T-helper 2 cell treated with Interferon-gamma antibody and Interleukin-4, amounts not matched to agents 100 ng/mL and 5 ng/mL, for 36 hours (primary cell): ENCODE measurements at regions not wholly inside any gene's neighbourhood (a gene's known extent, or its start where the extent isn't known, plus 50 kb on each side); places are given as distances from the start of the nearest gene placed in this dataset.
"Not testable (repeated sequence)": the region's sequence is repeated elsewhere in the genome, so short reads cannot be mapped to it uniquely, and the experiment has no call there.

Source experiments
- intact Hi-C: fragments of 100-400 bp; cut with micrococcal nuclease; formaldehyde crosslinking; loops from one replicate; pipeline ENCODE4 v1.15.1; 2023

GRCh38 chr20:39990692-39991091 is 698.3 kb downstream of the MAFB start:
- intact Hi-C loops: no loop called here

GRCh38 chr20:39988991-39989390 is 700.0 kb downstream of the MAFB start:
- intact Hi-C loops: no loop called here

GRCh38 chr20:39986173-39986904 is 702.7 kb downstream of the MAFB start:
- intact Hi-C loops: no loop called here

GRCh38 chr20:39985271-39985827 is 703.7 kb downstream of the MAFB start:
- intact Hi-C loops: no loop called here

- intact Hi-C loops: no loop called here
These were observed 705.4 kb downstream of the MAFB start for GRCh38 chr20:39983655-39984054.

- intact Hi-C loops: no loop called here
These were observed 705.9 kb downstream of the MAFB start for GRCh38 chr20:39983183-39983582.

GRCh38 chr20:39974966-39975501 is 714.0 kb downstream of the MAFB start:
- intact Hi-C loops: no loop called here

- intact Hi-C loops: no loop called here
These were observed 720.5 kb downstream of the MAFB start for GRCh38 chr20:39968495-39968894.

GRCh38 chr20:39967806-39968205 is 721.2 kb downstream of the MAFB start:
- intact Hi-C loops: no loop called here

- intact Hi-C loops: no loop called here
These were observed 727.3 kb downstream of the MAFB start for GRCh38 chr20:39961637-39962244.

GRCh38 chr20:39960522-39961428 is 728.3 kb downstream of the MAFB start:
- intact Hi-C loops: no loop called here

- intact Hi-C loops: not testable (repeated sequence)
These were observed 731.1 kb downstream of the MAFB start for GRCh38 chr20:39957911-39958310.

GRCh38 chr20:39954621-39955020 is 734.4 kb downstream of the MAFB start:
- intact Hi-C loops: no loop called here

- intact Hi-C loops: no loop called here
These were observed 742.1 kb downstream of the MAFB start for GRCh38 chr20:39946931-39947330.

- intact Hi-C loops: no loop called here
These were observed 742.8 kb downstream of the MAFB start for GRCh38 chr20:39946053-39946810.

GRCh38 chr20:39944861-39945260 is 744.2 kb downstream of the MAFB start:
- intact Hi-C loops: no loop called here

- intact Hi-C loops: no loop called here
These were observed 745.7 kb downstream of the MAFB start for GRCh38 chr20:39943336-39943735.

- intact Hi-C loops: no loop called here
These were observed 747.8 kb downstream of the MAFB start for GRCh38 chr20:39941245-39941644.

GRCh38 chr20:39939241-39939865 is 749.7 kb downstream of the MAFB start:
- intact Hi-C loops: no loop called here

GRCh38 chr20:39936401-39936800 is 752.6 kb downstream of the MAFB start:
- intact Hi-C loops: no loop called here
